ENCODE measurements at regions not wholly inside any gene's neighbourhood (a gene's known extent, or its start where the extent isn't known, plus 50 kb on each side); places are given as distances from the start of the nearest gene placed in this dataset.

- TF ChIP-seq POLR2A (IDR thresholded peaks at IDR 0.05; ENCODE audit: low read length) (no peak), GATA1 (IDR thresholded peaks at IDR 0.05; ENCODE audit: low read depth, low read length) (no peak)
- no peak for DNase-seq
Measured at GRCh38 chr11:112884012-112884767, 77.0 kb upstream of the NCAM1 start.

- DNase-seq, result no peak
- no peak for TF ChIP-seq POLR2A (IDR thresholded peaks at IDR 0.05; ENCODE audit: low read length)
- TF ChIP-seq GATA1 (IDR thresholded peaks at IDR 0.05; ENCODE audit: low read depth, low read length), result no peak
Measured at GRCh38 chr11:112885744-112886433, 75.3 kb upstream of the NCAM1 start.

GRCh38 chr11:112886434-112887370 is 74.5 kb upstream of the NCAM1 start:
- no peak for DNase-seq
- TF ChIP-seq POLR2A (IDR thresholded peaks at IDR 0.05; ENCODE audit: low read length) (no peak), GATA1 (IDR thresholded peaks at IDR 0.05; ENCODE audit: low read depth, low read length) (no peak)

GRCh38 chr11:112889446-112889845 is 71.8 kb upstream of the NCAM1 start:
- TF ChIP-seq POLR2A (IDR thresholded peaks at IDR 0.05; ENCODE audit: low read length) (no peak), GATA1 (IDR thresholded peaks at IDR 0.05; ENCODE audit: low read depth, low read length) (no peak)
- DNase-seq, result no peak

GRCh38 chr11:112899235-112900006 is 61.8 kb upstream of the NCAM1 start:
- DNase-seq, result no peak
- TF ChIP-seq GATA1 (IDR thresholded peaks at IDR 0.05; ENCODE audit: low read depth, low read length) (no peak), POLR2A (IDR thresholded peaks at IDR 0.05; ENCODE audit: low read length) (no peak)

- TF ChIP-seq POLR2A (IDR thresholded peaks at IDR 0.05; ENCODE audit: low read length) (no peak), GATA1 (IDR thresholded peaks at IDR 0.05; ENCODE audit: low read depth, low read length) (no peak)
- no peak for DNase-seq
Measured at GRCh38 chr11:112901924-112902323, 59.3 kb upstream of the NCAM1 start.

- DNase-seq, result no peak
- TF ChIP-seq POLR2A (IDR thresholded peaks at IDR 0.05; ENCODE audit: low read length) (no peak), GATA1 (IDR thresholded peaks at IDR 0.05; ENCODE audit: low read depth, low read length) (no peak)
Measured at GRCh38 chr11:112902361-112903011, 58.7 kb upstream of the NCAM1 start.

GRCh38 chr11:112903340-112903739 is 57.9 kb upstream of the NCAM1 start:
- DNase-seq, result no peak
- TF ChIP-seq POLR2A (IDR thresholded peaks at IDR 0.05; ENCODE audit: low read length) (no peak), GATA1 (IDR thresholded peaks at IDR 0.05; ENCODE audit: low read depth, low read length) (no peak)

GRCh38 chr11:112911124-112911523 is 50.1 kb upstream of the NCAM1 start:
- TF ChIP-seq GATA1 (IDR thresholded peaks at IDR 0.05; ENCODE audit: low read depth, low read length) (no peak), POLR2A (IDR thresholded peaks at IDR 0.05; ENCODE audit: low read length) (no peak)
- no peak for DNase-seq

Measured in erythroblast (primary cell).